ENCODE measurements at regions not wholly inside any gene's neighbourhood (a gene's known extent, or its start where the extent isn't known, plus 50 kb on each side); places are given as distances from the start of the nearest gene placed in this dataset.
"Not testable (repeated sequence)": the region's sequence is repeated elsewhere in the genome, so short reads cannot be mapped to it uniquely, and the experiment has no call there.

DNA sequence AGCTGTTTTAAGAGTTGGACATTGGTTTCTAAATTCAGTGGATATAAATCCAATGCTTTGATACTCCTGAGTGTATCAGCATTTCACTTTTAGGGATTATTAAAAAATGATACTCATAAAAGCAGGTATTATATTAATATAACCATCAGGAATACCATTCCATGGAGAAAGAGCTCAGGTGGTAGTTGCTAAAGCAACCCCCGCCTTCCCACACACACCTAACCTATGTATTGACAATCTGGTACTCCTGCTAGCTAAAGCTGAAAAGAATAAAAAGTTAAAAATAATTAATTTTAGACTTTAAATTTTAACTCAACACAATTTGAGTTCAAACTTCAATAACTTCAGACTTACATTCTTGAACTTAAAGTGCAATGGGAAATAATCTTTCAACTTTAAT lies 717.1 kb upstream of the HS3ST1 start:
- DNase-seq, result no peak

- no peak for DNase-seq
Measured at GRCh38 chr4:12145106-12145505, 716.4 kb upstream of the HS3ST1 start.

- DNase-seq, result no peak
Measured at GRCh38 chr4:12144051-12144450, 715.4 kb upstream of the HS3ST1 start.

GRCh38 chr4:12140864-12141263 lies 712.2 kb upstream of the HS3ST1 start:
- DNase-seq, result no peak

DNA sequence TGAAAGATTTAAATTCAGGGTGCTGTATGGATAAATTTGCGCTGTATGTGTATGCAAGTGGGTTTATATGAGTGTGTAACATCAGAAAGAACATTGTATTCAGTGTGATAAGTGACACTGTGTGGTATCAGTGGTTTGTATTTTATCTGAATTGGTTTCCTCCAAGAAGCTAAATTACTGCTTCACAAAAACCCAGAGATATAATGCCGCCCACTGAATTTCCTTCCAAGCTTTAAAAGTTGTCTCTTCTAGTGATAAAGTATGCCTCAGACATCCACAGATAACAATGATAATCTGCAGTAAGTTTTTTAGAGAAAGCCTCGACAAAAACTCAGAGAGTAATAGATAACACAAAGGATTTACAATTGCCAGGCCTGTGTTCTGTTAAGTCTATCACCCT lies 710.6 kb upstream of the HS3ST1 start:
- DNase-seq, result peak; percentile 6

DNA sequence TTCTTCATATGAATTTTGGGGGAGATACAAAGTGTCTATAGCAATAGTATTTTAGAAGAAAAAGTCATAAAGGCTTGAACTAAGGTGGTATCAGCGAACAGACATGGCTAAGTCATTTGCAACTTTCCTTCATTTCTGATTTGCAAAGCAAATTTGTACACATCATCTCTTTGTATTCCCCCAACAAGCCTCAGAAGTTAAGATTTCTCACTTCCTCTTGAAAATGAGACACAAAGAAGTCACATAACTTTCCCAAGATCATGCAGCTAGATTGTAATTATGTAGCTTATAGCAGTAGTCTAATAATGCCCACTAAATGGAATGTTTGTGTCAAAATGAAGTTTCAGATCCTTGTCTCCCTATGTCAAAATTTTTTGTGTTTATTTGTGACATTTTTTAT lies 709.8 kb upstream of the HS3ST1 start:
- DNase-seq, result no peak

DNA sequence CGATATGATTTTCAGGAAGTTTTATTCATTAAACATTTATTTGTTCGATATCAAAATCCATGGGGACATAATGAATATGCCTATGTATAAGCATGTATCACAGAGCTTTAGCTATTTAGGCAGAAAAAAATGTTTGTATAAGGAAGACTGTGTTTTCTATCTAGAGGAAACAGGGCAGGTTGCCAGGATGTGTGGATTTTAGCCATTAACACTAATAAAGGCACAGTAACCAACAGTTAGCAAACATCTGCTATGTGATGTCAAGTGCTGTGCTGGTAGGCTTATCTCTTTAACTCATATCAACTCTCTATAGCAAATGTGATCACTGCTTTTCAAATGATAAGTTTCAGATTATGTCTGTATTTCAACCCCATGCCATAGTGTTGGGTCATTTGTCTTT lies 708.9 kb upstream of the HS3ST1 start:
- DNase-seq, result no peak

- DNase-seq, result peak; percentile 14
Measured at GRCh38 chr4:12126474-12126873, 697.8 kb upstream of the HS3ST1 start.

- no peak for DNase-seq
Measured at GRCh38 chr4:12124138-12124537, 695.4 kb upstream of the HS3ST1 start.

DNA sequence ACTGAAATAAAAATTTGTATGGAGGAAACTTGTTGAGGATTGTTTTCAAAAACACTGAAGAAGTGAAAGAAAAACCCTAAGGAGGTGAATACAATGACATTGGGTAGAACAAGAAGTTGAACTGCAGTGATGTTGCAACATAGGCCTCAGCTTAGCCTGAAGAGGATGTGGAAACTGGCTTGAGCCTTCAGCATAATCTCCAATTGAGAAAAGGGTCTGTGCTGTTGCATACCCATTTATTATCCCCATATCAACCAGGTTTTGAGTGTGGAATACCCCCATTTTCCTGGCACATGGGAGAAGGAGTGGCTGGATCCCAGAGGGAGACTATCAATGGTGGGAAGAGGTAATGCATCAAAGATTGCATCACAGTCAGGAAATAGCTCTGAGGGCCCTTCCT lies 695.0 kb upstream of the HS3ST1 start:
- peak; percentile 12 for DNase-seq

- DNase-seq, result no peak
Measured at GRCh38 chr4:12122316-12122715, 693.6 kb upstream of the HS3ST1 start.

- no peak for DNase-seq
Measured at GRCh38 chr4:12120968-12121367, 692.3 kb upstream of the HS3ST1 start.

DNA sequence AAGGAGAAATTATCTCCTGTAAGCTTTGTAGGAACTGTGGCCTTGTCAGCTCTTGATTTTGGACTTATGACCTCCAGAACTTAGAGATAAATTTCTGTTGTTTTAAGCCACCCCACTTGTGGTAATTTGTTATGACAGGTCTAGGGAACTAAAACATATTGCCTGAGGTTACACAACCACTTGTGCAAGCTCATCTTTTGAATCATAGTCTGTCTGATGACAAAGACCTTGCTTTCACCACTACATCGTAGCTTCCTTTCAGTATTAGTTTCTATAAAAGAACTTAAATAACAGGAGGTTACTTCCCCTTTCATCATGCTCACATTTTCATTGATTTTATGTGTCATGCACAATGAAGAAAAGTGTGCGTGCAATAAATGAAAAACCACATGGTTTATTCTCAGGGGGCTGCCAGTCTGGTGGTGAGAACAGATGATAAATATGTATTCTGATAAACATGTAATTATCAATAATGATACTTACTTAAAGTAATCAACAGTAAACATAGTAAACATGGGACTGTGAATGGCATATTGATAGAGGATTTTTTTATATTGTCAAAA lies 690.0 kb upstream of the HS3ST1 start:
- peak; percentile 86 for DNase-seq

DNA sequence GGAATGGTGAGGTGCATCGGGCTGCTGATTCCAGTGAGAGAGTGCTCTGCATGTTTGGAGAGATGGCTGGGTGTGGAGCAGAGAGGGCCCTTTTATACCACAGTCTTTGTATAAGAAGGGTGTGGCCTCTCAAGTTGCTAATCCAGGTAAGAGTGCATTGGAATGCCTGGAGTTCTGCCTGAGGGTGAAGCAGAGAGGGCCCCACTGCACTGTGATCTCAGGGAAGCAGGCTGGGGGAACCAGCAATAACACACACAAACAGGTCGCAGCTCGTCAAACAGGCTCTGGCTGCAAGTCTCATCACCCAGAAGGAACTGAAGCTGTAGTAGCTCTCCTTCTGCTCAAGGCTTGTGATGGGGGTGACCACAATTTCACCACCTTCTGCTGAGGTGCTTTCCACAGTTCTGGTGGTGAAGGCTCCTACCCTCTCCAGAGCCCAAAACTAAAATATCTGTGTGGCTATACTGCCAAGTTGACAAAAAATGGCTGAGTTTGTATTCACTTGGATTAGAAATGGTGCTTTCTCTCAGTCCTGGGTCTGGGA lies 687.4 kb upstream of the HS3ST1 start:
- no peak for DNase-seq

- DNase-seq, result no peak
Measured at GRCh38 chr4:12110627-12111026, 681.9 kb upstream of the HS3ST1 start.

DNA sequence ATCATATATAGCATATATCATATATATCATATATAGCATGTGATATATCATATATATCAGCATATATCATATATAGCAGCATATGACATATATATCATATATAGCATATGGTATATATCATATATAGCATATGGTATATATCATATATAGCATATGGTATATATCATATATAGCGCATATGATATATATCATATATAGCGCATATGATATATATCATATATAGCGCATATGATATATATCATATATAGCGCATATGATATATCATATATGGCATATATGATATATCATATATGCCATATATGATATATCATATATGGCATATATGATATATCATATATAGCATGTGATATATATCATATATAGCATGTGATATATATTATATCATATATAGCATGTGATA lies 680.4 kb upstream of the HS3ST1 start:
- DNase-seq, result not testable (repeated sequence)

DNA sequence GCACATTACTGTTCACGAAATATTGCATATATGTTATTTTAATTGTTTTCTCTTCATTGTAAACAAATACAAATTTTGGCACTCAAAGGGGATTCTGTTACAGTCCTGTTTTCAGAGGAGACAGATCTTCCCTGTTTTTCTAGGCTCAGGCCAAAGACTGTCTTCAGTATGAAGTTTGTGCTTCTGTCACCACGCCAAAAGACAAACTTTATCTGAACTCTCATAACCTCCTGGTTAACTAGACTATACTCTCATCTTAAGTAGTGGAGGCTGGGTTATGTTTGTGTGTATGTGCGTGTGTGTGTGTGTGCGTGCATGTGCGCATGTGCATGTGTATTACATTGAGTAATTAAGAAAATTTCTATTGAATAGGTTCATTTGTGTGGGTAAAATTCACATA lies 676.8 kb upstream of the HS3ST1 start:
- no peak for DNase-seq

- DNase-seq, result not testable (repeated sequence)
Measured at GRCh38 chr4:12089920-12090319, 661.2 kb upstream of the HS3ST1 start.

- no peak for DNase-seq
Measured at GRCh38 chr4:12084690-12085089, 656.0 kb upstream of the HS3ST1 start.

DNA sequence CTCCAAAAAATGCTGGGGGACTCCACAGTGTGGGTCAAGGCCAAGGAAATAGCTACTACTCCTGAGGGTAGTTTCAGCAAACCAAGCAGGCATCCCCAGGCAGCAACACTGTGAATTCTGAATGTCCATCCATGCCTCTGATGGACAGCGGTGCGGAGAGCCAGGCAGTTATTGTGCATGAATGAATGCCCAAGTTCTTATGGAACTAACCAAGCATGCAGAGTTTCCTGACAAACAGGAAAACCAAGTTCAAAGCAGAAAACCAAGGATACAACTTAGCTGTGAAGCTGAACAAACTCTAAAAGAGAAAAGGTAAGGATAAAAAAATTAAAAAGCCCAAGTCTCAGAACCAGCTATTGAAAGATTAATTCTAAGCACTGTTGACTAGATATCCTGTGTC lies 642.6 kb upstream of the HS3ST1 start:
- DNase-seq, result no peak

DNA sequence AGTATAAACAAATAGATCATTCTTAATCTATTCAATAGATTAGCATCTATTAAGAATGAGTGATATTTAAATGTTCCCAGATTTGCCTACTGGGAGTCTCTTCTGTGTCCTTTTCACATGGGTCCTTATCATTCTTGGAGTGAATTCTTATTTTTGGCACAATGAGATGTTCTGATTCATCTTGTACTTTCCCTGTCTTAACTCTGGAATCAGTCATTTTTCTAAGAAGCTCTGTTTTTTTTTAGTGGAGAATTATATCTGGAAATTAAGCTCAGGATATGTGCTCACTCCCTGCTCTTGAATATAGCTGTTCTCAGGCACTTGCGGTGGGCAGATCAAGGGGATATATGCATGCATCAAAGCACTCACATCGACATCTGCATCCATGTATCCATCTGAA lies 625.3 kb upstream of the HS3ST1 start:
- no peak for DNase-seq

DNA sequence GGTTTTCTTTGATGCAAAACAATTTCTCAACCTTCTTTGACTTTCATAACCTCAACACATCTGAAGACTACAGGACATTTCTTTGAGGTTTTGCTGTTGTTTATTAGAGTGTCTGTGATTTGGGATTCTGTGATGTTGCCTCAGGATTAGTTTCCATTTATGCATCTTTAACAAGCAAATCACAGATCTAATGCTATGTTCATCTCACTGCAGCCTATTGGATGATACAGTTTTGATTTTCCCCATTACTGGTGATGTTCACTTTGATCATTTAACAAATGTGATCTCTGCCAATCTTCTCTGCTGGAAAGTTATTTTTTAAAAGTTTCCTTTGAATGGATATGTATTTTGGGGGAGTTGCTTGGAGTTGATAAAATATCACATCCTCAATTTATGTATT lies 624.9 kb upstream of the HS3ST1 start:
- no peak for DNase-seq

DNA sequence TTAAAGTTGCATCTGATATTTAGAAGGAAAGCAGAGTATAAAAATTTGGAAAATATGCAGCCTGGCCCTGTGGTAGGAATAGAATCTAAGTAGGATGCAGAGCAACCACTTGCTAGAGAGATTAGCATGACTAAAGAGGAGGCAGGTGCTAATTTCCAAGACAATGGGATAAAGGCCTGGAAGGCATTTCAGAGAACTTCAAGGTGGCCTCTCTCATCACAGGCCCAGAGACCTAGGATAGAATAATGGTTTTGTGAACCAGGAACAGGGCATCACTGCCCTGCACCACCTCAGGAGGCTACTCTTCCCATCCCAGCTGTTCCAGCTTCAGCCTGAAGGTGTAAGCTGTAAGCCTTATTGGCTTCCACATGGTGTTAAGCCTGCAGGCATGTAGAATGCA lies 621.7 kb upstream of the HS3ST1 start:
- DNase-seq, result no peak

- no peak for DNase-seq
Measured at GRCh38 chr4:12042818-12043217, 614.1 kb upstream of the HS3ST1 start.

- peak; percentile 34 for DNase-seq
Measured at GRCh38 chr4:12041828-12042227, 613.1 kb upstream of the HS3ST1 start.

DNA sequence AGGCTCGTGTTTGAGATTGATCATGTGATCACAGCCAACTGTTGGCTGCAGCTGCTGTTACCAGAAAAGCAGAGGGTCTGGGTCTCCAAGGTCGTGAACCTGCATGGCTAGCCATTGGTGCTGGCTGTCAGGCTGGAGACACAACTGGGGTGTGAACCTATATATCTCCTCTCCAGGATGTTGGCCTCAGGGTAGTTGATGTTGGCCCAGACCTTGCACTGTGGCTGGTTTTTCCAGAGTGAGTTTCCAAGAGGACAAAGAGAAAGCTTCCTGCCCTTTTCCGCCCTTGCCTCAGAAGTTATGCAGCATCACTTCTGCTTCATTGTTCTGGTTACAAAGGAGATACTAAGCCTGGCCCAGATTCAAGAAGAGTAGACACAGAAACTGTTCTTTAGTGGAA lies 607.8 kb upstream of the HS3ST1 start:
- no peak for DNase-seq

Measured in OCI-M1 (cell line).